Bronchial epithelial cell (primary cell): ENCODE measurements at regions not wholly inside any gene's neighbourhood (a gene's known extent, or its start where the extent isn't known, plus 50 kb on each side); places are given as distances from the start of the nearest gene placed in this dataset.

Experiments
- DNase-seq: peaks from one replicate; pipeline ENCODE4 v3.0.0-alpha.2; 2010; ENCODE audit warnings: low read depth
- FAIRE-seq: peaks from 2 replicates; lab custom pipeline; 2011; peaks lifted over from hg19 to GRCh38; lab: Jason Lieb, UNC
- H3K27me3 ChIP-seq: 2 replicates; pipeline ENCODE4 v1.5.1; 2011; ENCODE audit warnings: low read length; ENCODE audit not compliant: control insufficient read depth, insufficient read depth
- H3K36me3 ChIP-seq: 2 replicates; pipeline ENCODE4 v1.5.1; 2011; ENCODE audit warnings: low read length; ENCODE audit not compliant: control insufficient read depth, insufficient read depth
- H3K4me3 ChIP-seq: 2 replicates; pipeline ENCODE4 v1.5.1; 2011; ENCODE audit warnings: mild to moderate bottlenecking, low read depth, low read length, control low read depth
- TF ChIP-seq, protein P1 (sequence below): IDR thresholded peaks from 2 replicates; pipeline ENCODE4 v1.5.1; 2011; ENCODE audit warnings: mild to moderate bottlenecking, moderate library complexity, low read length, control low read depth, inconsistent platforms; ENCODE audit not compliant: insufficient read depth, severe bottlenecking

DNA sequence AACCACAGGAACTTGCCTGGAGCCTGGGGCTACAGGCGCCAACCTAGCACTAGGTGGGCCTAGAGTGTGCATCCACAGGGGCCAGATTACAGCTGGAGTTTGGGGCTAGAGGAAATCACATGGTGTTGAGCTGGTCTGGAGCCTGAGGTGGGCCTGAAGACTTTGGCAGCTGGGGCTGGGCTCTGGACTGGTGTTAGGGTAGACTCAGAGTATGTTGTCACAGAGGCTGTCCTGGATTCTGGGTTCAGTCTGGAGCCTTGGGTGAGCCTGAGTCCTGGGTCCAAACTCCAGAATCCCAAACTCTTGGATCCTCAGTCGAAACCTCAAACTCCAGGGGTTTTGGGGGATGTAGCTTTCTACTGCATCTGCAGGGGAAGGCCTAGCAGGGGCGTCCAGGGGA lies 356.7 kb downstream of the FRK start:
- H3K36me3 ChIP-seq: no peaks in the 10 kb centered on the region
- H3K27me3 ChIP-seq: no peaks in the 10 kb centered on the region
- TF ChIP-seq, protein P1, sequence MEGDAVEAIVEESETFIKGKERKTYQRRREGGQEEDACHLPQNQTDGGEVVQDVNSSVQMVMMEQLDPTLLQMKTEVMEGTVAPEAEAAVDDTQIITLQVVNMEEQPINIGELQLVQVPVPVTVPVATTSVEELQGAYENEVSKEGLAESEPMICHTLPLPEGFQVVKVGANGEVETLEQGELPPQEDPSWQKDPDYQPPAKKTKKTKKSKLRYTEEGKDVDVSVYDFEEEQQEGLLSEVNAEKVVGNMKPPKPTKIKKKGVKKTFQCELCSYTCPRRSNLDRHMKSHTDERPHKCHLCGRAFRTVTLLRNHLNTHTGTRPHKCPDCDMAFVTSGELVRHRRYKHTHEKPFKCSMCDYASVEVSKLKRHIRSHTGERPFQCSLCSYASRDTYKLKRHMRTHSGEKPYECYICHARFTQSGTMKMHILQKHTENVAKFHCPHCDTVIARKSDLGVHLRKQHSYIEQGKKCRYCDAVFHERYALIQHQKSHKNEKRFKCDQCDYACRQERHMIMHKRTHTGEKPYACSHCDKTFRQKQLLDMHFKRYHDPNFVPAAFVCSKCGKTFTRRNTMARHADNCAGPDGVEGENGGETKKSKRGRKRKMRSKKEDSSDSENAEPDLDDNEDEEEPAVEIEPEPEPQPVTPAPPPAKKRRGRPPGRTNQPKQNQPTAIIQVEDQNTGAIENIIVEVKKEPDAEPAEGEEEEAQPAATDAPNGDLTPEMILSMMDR: no peak
- DNase-seq (no peak), FAIRE-seq (no peak)
- no peak overlapping the region for H3K4me3 ChIP-seq

DNA sequence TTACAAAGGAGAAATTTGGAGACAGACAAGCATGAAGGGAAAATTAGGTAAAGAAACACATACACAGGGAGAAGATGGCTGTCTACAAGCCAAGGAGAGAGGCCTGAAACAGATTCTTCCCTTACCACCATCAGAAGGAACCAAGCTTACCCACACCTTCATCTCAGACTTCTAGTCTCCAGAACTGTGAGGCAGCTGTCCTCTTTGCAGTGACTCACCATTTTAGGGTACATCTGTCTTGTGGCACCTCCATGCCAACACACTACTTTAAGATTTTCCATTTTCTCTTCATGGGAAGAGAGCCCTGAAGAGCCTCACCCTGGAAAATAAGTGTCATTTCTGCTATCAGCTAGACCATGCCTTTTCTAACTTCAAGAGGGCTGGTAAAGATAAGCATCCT lies 369.3 kb downstream of the FRK start:
- H3K27me3 ChIP-seq: no peaks in the 10 kb centered on the region
- no peak overlapping the region for H3K4me3 ChIP-seq
- FAIRE-seq: no peak
- no peak for DNase-seq
- TF ChIP-seq, protein P1: no peak
- H3K36me3 ChIP-seq: no peaks in the 10 kb centered on the region

DNA sequence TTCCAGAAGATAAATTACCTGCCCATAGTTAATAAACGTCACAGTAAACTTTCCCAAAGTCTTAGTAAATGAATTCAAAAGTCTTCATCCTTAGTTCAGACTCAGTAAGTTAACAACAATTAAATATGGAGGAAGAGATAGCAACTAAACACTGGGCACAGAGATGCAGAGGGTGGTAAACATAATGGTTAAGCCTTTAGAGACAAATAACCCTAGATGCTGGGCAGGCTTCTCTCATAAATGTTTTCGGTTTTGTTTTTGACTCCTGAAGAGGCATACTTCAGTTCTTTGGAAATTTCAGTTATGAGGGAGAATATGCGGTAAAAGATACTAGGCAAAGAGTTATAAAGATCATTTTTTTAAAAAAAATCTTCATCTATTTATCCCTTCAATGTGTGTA lies 369.8 kb downstream of the FRK start:
- Histone ChIP-seq H3K4me3 (no peak overlapping the region), H3K27me3 (no peaks in the 10 kb centered on the region), H3K36me3 (no peaks in the 10 kb centered on the region)
- FAIRE-seq (no peak), DNase-seq (no peak)
- TF ChIP-seq, protein P1: no peak

- no peak for FAIRE-seq
Observed at GRCh38 chr6:115681978-115682775, 378.5 kb downstream of the FRK start.

GRCh38 chr6:115680621-115681020 lies 380.1 kb downstream of the FRK start:
- no peak for FAIRE-seq
- no peaks in the 10 kb centered on the region for H3K27me3 ChIP-seq
- H3K4me3 ChIP-seq: no peak overlapping the region
- H3K36me3 ChIP-seq: no peaks in the 10 kb centered on the region
- TF ChIP-seq, protein P1: no peak
- no peak for DNase-seq

More at GRCh38 chr6:115681978-115682775, 378.5 kb downstream of the FRK start:
- no peak for DNase-seq
- Histone ChIP-seq H3K36me3 (no peaks in the 10 kb centered on the region), H3K4me3 (no peak overlapping the region), H3K27me3 (no peaks in the 10 kb centered on the region)
- TF ChIP-seq, protein P1: no peak
